ENCODE measurements at regions not wholly inside any gene's neighbourhood (a gene's known extent, or its start where the extent isn't known, plus 50 kb on each side); places are given as distances from the start of the nearest gene placed in this dataset.
A peak's percentile ranks its signal among the peaks of the same experiment; 100 is the strongest.

DNA sequence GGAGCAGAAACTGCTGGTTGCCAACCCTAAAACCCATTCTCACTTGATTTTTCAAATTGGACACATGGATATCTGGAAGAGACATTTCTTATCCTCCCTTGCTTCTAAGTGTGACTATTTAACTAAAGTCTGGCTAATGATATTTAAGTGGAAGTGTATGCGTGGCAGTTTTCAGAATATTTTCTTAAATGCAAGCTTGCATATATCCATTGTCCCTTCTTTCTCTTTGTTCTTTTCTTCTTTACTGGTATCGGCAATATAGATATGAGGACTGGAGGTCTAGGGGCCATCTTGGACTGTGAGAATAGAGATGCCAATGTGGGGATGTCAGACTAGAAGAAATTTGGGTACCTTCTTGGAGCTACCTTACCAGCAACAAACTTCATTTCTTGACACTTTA, 364.3 kb upstream of the DPH6 start:
- FAIRE-seq (no peak), DNase-seq (no peak), ATAC-seq (no peak)
- Histone ChIP-seq H3K27me3 (no peaks in the 10 kb centered on the region), H3K36me3 (no peaks in the 10 kb centered on the region), H3K4me1 (peaks cover 0 to 10% (median 2%) of the 10 kb centered on the region in 3 donors), H3K27ac (no peak overlapping the region), H3K9me3 (no peaks in the 10 kb centered on the region), H3K4me3 (no peak overlapping the region)
- no peak for TF ChIP-seq CTCF (IDR thresholded peaks at IDR 0.05)
- WGBS, 2 donors = 94 to 98% methylated on average over 2 of the region's 2 CpGs
- intact Hi-C loops (cut with DNase I) = no loop called here

DNA sequence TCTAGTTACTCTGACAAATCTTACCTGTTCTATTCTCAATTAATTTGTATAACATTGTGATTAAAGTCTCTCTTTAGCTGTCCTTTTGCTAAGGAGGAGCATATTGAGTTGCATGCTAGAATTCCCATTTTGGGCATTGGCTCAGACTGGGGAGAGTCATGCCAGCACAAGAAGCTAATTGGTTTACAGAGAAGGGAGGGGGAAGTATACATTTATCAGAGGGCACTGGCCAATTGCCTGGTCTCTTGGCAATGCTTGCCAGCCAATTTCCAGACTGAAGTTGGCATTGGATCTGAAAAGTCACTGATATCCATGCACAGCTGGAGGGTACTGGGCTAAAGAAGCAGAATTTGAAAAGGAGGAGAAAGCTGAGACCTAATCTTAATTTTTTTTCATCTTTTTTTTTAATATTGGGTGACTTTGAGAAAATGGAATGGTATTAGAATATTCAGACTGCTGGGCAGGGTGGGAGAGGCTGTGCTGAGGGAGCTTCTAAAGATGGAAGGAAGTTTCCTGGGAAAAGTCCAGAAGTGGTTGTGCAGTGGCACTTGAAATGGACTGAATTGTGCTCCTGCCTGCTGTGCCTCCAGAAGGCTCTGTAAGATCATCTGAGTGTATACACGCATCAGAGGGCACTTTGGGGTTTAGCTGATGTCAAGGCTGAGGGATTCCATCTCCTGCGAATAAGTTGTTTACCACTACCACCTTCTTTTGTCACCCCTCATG, 365.2 kb upstream of the DPH6 start:
- no peak for FAIRE-seq

DNA sequence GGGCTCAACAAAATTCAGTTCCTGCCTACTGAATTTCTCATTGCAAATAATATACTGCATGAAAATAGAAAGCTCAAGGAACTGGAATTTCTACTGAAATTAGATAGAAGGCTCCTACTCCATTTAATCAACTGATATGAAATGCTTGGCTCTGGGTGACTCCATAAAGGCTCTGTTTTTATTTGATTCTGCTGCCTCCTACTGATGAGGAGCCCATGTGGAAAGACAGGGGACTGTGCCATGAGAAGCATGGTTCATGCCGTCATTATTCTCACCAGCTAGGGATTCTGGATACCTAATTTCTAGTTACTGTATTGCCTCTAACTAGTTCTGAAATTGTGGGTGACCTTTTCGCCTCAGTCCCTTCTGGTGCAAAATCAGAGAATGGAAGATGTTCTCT, 366.2 kb upstream of the DPH6 start:
- DNase-seq (no peak), ATAC-seq (peak; percentile 40 to 73 (median 60)), FAIRE-seq (no peak)
- peaks cover 0 to 10% (median 2%) of the 10 kb centered on the region in 3 donors for H3K4me1 ChIP-seq
- H3K27ac ChIP-seq = no peak overlapping the region
- 69 to 74% methylated on average over 2 of the region's 2 CpGs for WGBS, 2 donors
- no peaks in the 10 kb centered on the region for H3K36me3 ChIP-seq
- no peaks in the 10 kb centered on the region for H3K27me3 ChIP-seq
- H3K4me3 ChIP-seq = no peak overlapping the region
- H3K9me3 ChIP-seq = no peaks in the 10 kb centered on the region
- TF ChIP-seq CTCF (IDR thresholded peaks at IDR 0.05) = no peak
- intact Hi-C loops (cut with DNase I) = no loop called here

More for the DNA sequence above, 365.2 kb upstream of the DPH6 start:
- Histone ChIP-seq H3K27ac (no peak overlapping the region), H3K4me1 (peaks cover 0 to 10% (median 2%) of the 10 kb centered on the region in 3 donors), H3K9me3 (no peaks in the 10 kb centered on the region), H3K4me3 (no peak overlapping the region), H3K27me3 (no peaks in the 10 kb centered on the region), H3K36me3 (no peaks in the 10 kb centered on the region)
- peak; percentile 78 to 95 (median 86) for ATAC-seq
- DNase-seq = peak in 5 of 6 donors; percentile 31 to 69 (median 54)
- intact Hi-C loops (cut with DNase I) = no loop called here
- no peak for TF ChIP-seq CTCF (IDR thresholded peaks at IDR 0.05)
- 64 to 79% methylated on average over 2 of the region's 2 CpGs for WGBS, 2 donors

GRCh38 chr15:35914573-35914972, 368.6 kb upstream of the DPH6 start:
- no peaks in the 10 kb centered on the region for H3K36me3 ChIP-seq
- intact Hi-C loops (cut with DNase I) = no loop called here
- no peaks in the 10 kb centered on the region for H3K27me3 ChIP-seq
- peaks cover 0 to 10% (median 2%) of the 10 kb centered on the region in 3 donors for H3K4me1 ChIP-seq
- no peak for TF ChIP-seq CTCF (IDR thresholded peaks at IDR 0.05)
- H3K4me3 ChIP-seq = no peak overlapping the region
- H3K27ac ChIP-seq = no peak overlapping the region
- FAIRE-seq (no peak), ATAC-seq (no peak), DNase-seq (no peak)
- WGBS, 2 donors = 89 to 100% methylated on average over 2 of the region's 2 CpGs
- H3K9me3 ChIP-seq = no peaks in the 10 kb centered on the region

DNA sequence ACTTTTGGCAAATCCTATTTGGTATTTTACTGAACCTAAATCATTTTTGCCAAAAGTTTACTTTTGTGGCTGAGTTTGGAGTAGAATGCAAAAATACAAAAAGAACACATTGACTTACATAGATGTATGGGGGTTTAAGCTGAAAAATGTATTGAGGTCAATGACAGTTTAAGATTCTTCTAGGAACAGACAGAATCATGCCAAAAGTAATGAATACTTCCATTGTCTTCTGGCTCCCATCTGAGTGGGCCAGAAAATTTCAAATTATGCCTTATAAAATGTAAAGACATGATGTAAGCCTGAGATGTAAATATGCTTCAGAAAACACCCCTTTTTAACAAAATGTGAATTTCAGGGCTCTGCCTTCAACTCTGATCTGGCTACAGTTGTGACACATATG, 375.1 kb upstream of the DPH6 start:
- no peak for FAIRE-seq
- Histone ChIP-seq H3K27ac (no peak overlapping the region), H3K27me3 (no peaks in the 10 kb centered on the region), H3K9me3 (no peaks in the 10 kb centered on the region), H3K4me3 (no peak overlapping the region), H3K4me1 (no peaks in the 10 kb centered on the region), H3K36me3 (no peaks in the 10 kb centered on the region)
- no peak for ATAC-seq
- DNase-seq = no peak
- no peak for TF ChIP-seq CTCF (IDR thresholded peaks at IDR 0.05)
- intact Hi-C loops (cut with DNase I) = no loop called here

Data from pancreas (tissue), 10 donors.